ENCODE measurements at regions not wholly inside any gene's neighbourhood (a gene's known extent, or its start where the extent isn't known, plus 50 kb on each side); places are given as distances from the start of the nearest gene placed in this dataset.

DNA sequence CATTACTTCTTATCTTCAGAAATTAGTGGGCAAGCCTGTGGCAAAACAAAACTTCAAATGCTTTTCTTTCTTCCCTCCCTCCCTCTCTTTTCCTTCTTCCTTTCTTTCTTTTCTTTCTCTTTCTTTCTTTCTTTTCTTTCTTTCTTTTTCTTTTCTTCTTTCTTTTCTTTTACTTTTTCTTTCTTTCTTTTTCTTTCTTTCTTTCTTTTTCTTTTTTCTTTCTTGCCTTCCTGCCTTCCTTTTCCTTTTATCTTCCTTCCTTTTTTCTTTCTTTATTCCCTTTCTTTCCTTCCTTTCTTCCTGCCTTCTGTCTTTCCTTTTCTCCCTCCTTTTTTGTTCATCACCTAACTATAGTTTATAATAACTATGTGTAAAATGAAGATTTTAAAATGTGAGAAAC is 295.1 kb downstream of the SMOC2 start:
- H3K4me3 Mint-ChIP-seq: no peak overlapping the region
- no peak for DNase-seq
- no peaks in the 10 kb centered on the region for H3K36me3 Mint-ChIP-seq (ENCODE audit: low read depth)
- H3K4me1 Mint-ChIP-seq: peaks cover 3% of the 10 kb centered on the region
- peaks cover 5% of the 10 kb centered on the region for H3K27me3 Mint-ChIP-seq
- H3K27ac Mint-ChIP-seq: no peak overlapping the region
- H3K9me3 ChIP-seq (ENCODE audit: control insufficient read depth, low read length, poor library complexity, severe bottlenecking): no peaks in the 10 kb centered on the region
- no peak for ATAC-seq

DNA sequence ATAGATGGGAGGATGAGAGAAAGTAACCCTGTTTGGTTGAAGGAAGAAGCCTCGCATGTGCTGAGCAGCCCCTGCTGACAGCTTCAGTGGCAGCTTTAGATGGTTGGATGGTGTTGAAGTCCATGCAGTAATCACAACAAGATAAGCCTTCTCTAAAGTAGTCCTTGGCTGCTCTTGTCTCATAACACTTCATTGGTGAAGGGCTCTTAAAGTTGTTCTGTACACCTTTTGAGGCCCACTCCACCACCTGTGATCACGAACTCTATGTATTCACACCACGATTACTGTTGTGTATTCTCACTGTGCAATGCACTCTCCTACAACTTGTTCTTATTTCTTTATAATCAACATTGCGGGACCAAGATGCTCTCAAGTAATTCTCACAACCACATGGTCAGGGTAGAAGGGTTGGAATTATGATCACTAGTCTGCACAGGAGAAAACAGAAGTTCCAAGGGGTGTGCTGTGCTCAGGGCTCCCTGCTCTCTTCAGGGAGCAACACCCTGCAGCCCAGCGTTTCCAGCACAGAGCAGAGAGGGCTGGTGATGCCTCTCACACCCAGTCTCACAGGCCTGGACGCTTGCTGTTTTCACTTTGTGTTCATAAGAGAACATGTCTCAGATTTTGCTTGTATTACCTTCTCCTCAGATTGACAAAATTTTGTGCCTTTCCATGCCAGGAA is 294.4 kb downstream of the SMOC2 start:
- H3K9me3 ChIP-seq (ENCODE audit: control insufficient read depth, low read length, poor library complexity, severe bottlenecking): no peaks in the 10 kb centered on the region
- peaks cover 3% of the 10 kb centered on the region for H3K4me1 Mint-ChIP-seq
- H3K4me3 Mint-ChIP-seq: no peak overlapping the region
- ATAC-seq (no peak), DNase-seq (no peak)
- H3K36me3 Mint-ChIP-seq (ENCODE audit: low read depth): no peaks in the 10 kb centered on the region
- no peak overlapping the region for H3K27ac Mint-ChIP-seq
- H3K27me3 Mint-ChIP-seq: peaks cover 7% of the 10 kb centered on the region

DNA sequence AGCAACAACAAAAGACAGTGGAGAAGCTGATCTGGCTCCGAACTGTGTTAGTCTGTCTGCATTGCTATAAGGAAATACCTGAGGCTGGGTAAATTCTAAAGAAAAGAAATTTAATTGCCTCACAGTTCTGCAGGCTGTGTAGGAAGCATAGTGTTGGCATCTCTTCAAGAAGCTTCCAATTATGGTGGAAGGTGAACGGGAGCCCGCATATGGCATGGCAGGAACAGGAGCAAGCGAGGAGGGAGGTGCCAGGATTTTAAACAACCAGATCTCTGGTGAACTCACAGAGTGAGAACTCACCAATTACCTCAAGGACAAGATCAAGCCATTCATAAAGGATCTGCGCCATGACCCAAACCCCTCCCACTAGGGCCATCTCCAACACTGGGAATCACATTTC is 293.5 kb downstream of the SMOC2 start:
- H3K4me1 Mint-ChIP-seq: peaks cover 3% of the 10 kb centered on the region
- no peak overlapping the region for H3K27ac Mint-ChIP-seq
- H3K9me3 ChIP-seq (ENCODE audit: control insufficient read depth, low read length, poor library complexity, severe bottlenecking): no peaks in the 10 kb centered on the region
- H3K36me3 Mint-ChIP-seq (ENCODE audit: low read depth): no peaks in the 10 kb centered on the region
- H3K27me3 Mint-ChIP-seq: peaks cover 16% of the 10 kb centered on the region
- no peak overlapping the region for H3K4me3 Mint-ChIP-seq
- DNase-seq: no peak
- ATAC-seq: no peak

DNA sequence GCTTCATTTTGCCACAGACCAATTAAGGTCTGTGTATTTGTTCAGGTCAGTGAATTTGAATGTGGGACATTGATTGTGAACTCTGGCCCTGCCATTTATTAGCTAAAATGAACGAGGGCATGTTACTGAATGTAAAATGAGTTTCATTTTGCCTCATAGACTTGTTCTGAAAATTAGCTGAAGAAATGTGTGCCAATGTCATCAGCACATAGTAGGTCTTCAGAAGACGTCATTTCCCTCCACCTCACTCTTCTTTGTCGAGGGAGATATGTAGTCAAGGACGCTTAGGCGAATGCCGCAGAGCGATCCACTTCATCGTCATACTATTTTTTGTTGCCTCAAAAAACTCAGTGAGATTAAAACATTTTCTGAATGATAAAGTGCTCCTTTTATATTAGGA is 291.7 kb downstream of the SMOC2 start:
- peaks cover 18% of the 10 kb centered on the region for H3K27me3 Mint-ChIP-seq
- no peaks in the 10 kb centered on the region for H3K36me3 Mint-ChIP-seq (ENCODE audit: low read depth)
- DNase-seq: no peak
- ATAC-seq: no peak
- no peaks in the 10 kb centered on the region for H3K9me3 ChIP-seq (ENCODE audit: control insufficient read depth, low read length, poor library complexity, severe bottlenecking)
- no peak overlapping the region for H3K4me3 Mint-ChIP-seq
- H3K27ac Mint-ChIP-seq: no peak overlapping the region
- peaks cover 3% of the 10 kb centered on the region for H3K4me1 Mint-ChIP-seq

DNA sequence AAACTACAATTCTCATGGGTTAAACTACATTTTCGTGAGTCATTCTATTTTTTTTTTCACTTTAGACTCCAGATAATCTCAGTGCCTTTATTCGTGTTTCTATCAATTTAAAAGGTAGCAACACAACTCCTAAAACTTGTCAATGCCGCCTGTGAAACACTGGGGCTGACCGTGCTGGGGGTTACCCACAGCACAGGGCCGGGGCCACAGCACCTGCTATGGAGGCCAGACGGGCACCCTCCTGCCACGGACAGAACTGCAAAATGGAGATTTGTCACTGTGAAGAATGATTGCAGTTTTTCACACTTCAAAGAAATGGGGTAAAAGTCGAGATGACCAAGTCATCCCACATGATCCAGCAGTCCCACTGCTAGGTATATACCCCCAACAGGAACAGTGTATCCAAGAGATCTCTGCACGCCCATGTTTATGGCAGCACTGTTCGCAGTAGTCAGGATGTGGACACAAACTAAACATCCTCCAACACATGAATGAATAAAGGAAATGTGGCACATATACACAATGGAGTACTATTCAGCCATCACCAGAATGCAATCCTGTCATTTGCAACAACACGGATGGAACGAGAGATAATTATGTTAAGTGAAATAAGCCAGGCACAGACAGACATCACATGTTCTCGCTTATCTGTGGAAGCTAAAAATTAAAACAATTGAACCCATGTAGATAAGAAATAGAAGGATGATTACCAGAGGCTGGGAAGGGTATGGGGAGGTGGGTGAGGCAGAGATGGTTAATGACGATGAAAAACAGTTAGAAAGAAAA is 290.1 kb downstream of the SMOC2 start:
- no peak overlapping the region for H3K27ac Mint-ChIP-seq
- H3K9me3 ChIP-seq (ENCODE audit: control insufficient read depth, low read length, poor library complexity, severe bottlenecking): no peaks in the 10 kb centered on the region
- ATAC-seq: no peak
- peaks cover 3% of the 10 kb centered on the region for H3K4me1 Mint-ChIP-seq
- peak overlapping the region; percentile 12 for H3K4me3 Mint-ChIP-seq
- H3K36me3 Mint-ChIP-seq (ENCODE audit: low read depth): no peaks in the 10 kb centered on the region
- DNase-seq: no peak
- peaks cover 18% of the 10 kb centered on the region for H3K27me3 Mint-ChIP-seq

DNA sequence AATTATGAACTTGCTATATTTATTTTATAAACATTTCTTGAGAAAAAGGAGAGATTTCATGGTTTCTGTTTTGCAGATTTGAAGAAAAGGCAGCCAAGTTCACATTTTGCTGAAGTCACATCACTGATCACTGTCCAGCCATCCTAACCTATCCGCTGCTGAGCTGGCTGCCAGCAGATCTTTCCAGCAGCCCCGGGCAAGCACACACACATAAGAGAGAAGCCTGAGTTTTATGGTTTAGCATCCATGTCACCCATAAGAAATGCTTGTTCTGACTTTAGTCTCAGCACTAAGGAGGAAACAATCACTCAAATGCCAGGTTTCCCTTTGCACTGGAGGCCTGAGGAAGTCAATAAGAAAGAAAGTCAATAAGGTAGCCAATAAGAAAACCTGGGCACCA is 287.1 kb downstream of the SMOC2 start:
- H3K27me3 Mint-ChIP-seq: peaks cover 18% of the 10 kb centered on the region
- H3K27ac Mint-ChIP-seq: no peak overlapping the region
- H3K9me3 ChIP-seq (ENCODE audit: control insufficient read depth, low read length, poor library complexity, severe bottlenecking): no peaks in the 10 kb centered on the region
- no peak overlapping the region for H3K4me3 Mint-ChIP-seq
- no peaks in the 10 kb centered on the region for H3K36me3 Mint-ChIP-seq (ENCODE audit: low read depth)
- ATAC-seq (no peak), DNase-seq (no peak)
- H3K4me1 Mint-ChIP-seq: peaks cover 3% of the 10 kb centered on the region

DNA sequence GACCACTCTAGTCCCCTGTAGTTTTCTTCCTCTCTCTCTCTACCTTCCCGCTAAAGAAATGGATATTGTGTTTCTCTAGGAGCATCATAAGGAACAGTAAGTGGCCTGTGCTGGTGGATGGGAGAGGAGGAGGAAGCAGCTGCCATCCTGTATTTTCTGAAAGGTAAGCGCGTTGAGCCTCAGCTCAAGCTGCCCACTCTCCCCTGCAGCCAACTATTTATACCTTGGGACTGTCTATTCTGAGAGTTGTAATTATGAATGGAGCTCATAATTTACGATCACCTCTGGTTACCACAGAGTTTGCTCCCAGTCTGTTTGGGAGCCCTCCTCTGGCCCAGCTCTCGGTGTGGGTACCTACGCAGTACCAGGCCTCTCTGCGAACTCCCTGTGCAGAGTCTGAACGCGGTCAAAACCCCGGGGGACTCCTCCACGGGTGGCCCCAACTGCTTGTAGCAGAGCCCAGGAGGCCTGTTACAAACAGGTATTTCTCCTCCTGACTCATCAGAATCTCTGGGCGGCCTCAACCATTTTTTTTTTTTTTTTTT is 285.4 kb downstream of the SMOC2 start:
- DNase-seq (no peak), ATAC-seq (no peak)
- Mint-ChIP-seq H3K4me1 (peaks cover 2% of the 10 kb centered on the region), H3K36me3 (ENCODE audit: low read depth) (no peaks in the 10 kb centered on the region), H3K27me3 (peaks cover 16% of the 10 kb centered on the region), H3K27ac (no peak overlapping the region), H3K4me3 (no peak overlapping the region)
- no peaks in the 10 kb centered on the region for H3K9me3 ChIP-seq (ENCODE audit: control insufficient read depth, low read length, poor library complexity, severe bottlenecking)

DNA sequence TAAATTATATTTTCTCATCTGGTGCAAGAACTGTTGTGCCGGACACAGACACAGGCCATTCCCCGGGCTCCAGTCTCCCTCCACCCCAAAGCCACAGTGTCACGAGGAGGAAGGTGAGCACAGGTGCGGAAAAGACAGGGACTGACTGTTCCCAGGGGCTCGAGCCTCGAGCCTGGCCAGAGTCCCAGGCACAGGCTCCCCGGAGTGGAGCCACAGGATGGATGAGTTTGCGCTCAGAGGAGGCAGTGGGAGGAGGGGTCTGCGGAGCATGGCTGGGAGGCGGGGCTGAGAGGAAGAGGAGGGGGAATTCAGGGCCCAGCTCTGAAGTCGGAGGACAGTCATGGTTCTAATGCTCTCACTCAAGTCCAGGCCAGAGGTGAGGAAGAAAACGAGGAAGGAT is 284.8 kb downstream of the SMOC2 start:
- Mint-ChIP-seq H3K4me3 (no peak overlapping the region), H3K36me3 (ENCODE audit: low read depth) (no peaks in the 10 kb centered on the region), H3K4me1 (no peaks in the 10 kb centered on the region), H3K27me3 (peaks cover 12% of the 10 kb centered on the region), H3K27ac (no peak overlapping the region)
- DNase-seq (no peak), ATAC-seq (no peak)
- H3K9me3 ChIP-seq (ENCODE audit: control insufficient read depth, low read length, poor library complexity, severe bottlenecking): no peaks in the 10 kb centered on the region

DNA sequence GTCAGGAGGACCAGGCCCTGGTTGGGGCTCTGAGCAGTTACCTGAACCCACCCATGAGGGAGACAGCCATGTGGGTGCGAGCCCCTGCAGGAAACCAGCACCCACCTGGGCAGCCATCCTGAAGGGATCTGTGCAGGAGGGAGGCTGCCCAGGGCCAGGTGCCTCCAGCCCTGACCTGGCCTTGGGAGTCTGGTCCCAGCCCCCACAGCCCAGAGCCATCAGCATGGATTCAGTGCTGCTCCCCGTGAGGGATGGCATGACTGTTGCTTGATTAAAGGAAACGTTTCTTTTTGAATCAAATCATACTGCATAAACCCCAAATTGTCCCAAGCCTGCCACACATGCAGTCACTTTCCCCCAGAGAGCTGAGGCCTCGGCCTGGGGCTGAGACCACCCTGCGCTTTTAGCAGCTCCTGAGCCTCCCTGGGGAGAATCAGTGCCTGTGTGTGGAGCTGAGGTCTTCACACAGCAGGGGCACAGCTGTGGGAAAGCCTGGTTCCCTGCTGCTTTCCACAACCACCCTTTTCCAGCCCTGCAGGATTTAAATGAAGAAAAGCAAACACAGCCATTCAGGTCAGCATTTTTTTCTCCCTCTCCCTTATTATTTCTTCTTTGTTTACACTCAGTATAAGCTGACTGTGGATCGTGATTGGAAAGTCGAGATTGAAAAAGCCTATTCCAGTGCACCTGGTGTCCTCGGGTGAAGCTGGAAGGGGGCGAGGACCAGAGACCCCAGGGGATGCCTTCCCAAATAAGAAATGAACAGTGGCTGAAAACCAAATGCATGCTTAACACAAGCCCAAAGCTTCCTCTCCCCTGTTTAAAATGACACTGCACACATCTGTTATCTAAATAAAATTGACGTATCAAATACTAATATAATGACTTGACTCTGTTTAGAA is 283.9 kb downstream of the SMOC2 start:
- Mint-ChIP-seq H3K27ac (no peak overlapping the region), H3K4me3 (no peak overlapping the region), H3K4me1 (no peaks in the 10 kb centered on the region), H3K27me3 (peaks cover 6% of the 10 kb centered on the region), H3K36me3 (ENCODE audit: low read depth) (no peaks in the 10 kb centered on the region)
- ATAC-seq (no peak), DNase-seq (no peak)
- no peaks in the 10 kb centered on the region for H3K9me3 ChIP-seq (ENCODE audit: control insufficient read depth, low read length, poor library complexity, severe bottlenecking)

DNA sequence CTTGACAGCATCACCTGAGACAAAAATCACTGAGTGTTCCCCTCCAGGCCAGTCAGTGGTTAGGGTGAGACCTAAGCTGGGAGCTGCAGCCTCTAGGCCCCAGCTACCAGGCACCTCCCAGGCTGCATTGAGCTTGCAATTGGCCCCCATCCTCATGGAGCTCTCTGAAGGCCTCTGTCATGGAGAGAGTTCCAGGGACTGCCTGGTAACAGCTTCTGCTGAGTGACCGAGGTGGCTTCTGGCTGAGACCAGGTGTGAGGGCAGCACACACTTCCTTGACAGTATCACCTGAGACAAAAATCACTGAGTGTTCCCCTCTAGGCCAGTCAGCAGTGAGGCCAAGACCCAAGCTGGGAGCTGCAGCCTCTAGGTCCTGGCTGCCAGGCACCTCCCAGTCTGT is 283.0 kb downstream of the SMOC2 start:
- ATAC-seq (no peak), DNase-seq (no peak)
- no peaks in the 10 kb centered on the region for H3K4me1 Mint-ChIP-seq

DNA sequence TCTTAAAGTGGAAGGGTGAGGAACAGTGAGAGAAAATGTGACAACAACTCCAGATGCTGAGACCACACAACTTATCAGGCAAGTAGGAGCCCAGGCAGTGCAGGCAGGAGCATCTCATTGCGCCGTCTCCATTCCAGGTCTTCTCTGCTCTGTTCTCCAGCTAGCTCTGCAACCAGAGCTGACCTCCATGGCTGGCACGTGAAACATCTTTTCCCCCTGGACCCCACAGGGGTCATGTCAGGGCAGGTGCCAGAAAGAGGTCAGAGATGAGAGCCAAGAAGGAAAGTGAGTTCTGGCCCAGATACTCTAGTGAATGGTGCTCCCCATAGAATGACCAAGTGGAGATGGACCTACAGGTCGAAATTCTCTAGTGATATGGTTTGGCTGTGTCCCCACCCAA is 281.4 kb downstream of the SMOC2 start:
- Mint-ChIP-seq H3K27ac (no peak overlapping the region), H3K36me3 (ENCODE audit: low read depth) (no peaks in the 10 kb centered on the region), H3K4me1 (no peaks in the 10 kb centered on the region), H3K27me3 (no peaks in the 10 kb centered on the region), H3K4me3 (no peak overlapping the region)
- ATAC-seq (no peak), DNase-seq (no peak)
- H3K9me3 ChIP-seq (ENCODE audit: control insufficient read depth, low read length, poor library complexity, severe bottlenecking): no peaks in the 10 kb centered on the region

More for the DNA sequence above, 283.0 kb downstream of the SMOC2 start:
- H3K9me3 ChIP-seq (ENCODE audit: control insufficient read depth, low read length, poor library complexity, severe bottlenecking): no peaks in the 10 kb centered on the region
- Mint-ChIP-seq H3K4me3 (no peak overlapping the region), H3K36me3 (ENCODE audit: low read depth) (no peaks in the 10 kb centered on the region), H3K27ac (no peak overlapping the region), H3K27me3 (no peaks in the 10 kb centered on the region)

DNA sequence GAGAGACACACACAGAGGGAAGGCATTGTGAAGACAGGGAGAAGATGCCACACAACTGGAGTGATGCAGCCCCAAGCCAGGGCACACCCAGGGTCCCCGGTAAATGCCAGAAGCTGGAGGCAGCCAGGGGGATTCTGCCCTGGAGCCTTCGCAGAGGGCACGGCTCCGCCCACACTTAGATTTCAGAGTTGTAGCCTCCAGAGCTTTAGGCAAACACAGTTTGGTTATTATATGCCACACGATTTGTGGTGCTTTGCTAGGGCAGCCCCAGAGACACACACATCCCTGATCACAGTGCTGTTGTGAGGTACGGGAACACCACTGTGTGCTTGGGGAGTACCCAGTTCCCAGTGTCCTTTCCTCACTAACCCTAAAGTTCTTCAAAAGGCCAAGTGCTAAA is 280.6 kb downstream of the SMOC2 start:
- Mint-ChIP-seq H3K27me3 (no peaks in the 10 kb centered on the region), H3K4me1 (no peaks in the 10 kb centered on the region), H3K36me3 (ENCODE audit: low read depth) (no peaks in the 10 kb centered on the region), H3K27ac (no peak overlapping the region), H3K4me3 (no peak overlapping the region)
- ATAC-seq (no peak), DNase-seq (no peak)
- no peaks in the 10 kb centered on the region for H3K9me3 ChIP-seq (ENCODE audit: control insufficient read depth, low read length, poor library complexity, severe bottlenecking)

DNA sequence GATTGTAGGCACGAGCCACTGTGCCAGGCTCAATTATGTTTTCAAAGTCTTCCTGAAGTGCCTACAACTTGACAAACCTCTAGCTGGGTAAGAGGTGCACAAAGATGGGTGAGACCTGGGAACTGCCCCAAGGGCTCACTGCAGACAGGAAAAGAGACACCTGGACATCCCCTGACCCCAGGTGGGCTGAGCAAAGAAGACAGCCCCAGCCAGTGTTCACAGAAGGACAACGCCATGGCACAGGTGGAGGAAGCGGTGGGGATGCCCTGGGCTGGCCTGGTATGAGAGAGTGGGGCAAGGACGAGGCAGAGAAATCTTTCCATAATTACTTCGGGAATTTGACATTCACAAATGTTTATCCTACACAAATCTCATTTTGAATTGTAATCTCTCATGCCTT is 278.9 kb downstream of the SMOC2 start:
- no peak overlapping the region for H3K4me3 Mint-ChIP-seq
- ATAC-seq (no peak), DNase-seq (no peak)
- no peaks in the 10 kb centered on the region for H3K27me3 Mint-ChIP-seq
- H3K4me1 Mint-ChIP-seq: no peaks in the 10 kb centered on the region
- H3K9me3 ChIP-seq (ENCODE audit: control insufficient read depth, low read length, poor library complexity, severe bottlenecking): no peaks in the 10 kb centered on the region
- no peaks in the 10 kb centered on the region for H3K36me3 Mint-ChIP-seq (ENCODE audit: low read depth)
- H3K27ac Mint-ChIP-seq: no peak overlapping the region

Measured in T-helper 17 cell (primary cell).